HepG2 (cell line): ENCODE measurements at regions not wholly inside any gene's neighbourhood (a gene's known extent, or its start where the extent isn't known, plus 50 kb on each side); places are given as distances from the start of the nearest gene placed in this dataset.

Source experiments
- CTCF ChIP-seq: sonication (generic); formaldehyde crosslinking; IDR thresholded peaks from 2 replicates; pipeline ENCODE4 v1.5.0; 2020; ENCODE audit warnings: mild to moderate bottlenecking, missing genetic modification reagents, moderate library complexity
- KAT7 ChIP-seq: IDR thresholded peaks from 2 replicates; pipeline ENCODE4 v1.6.1; 2018; ENCODE audit warnings: borderline replicate concordance, missing compliant biosample characterization
- MYC ChIP-seq: sonication (generic); formaldehyde crosslinking; IDR thresholded peaks from 2 replicates; pipeline ENCODE4 v1.9.0; 2021; ENCODE audit warnings: missing genetic modification reagents, borderline replicate concordance
- NR2F6 ChIP-seq, 2 experiments: IDR thresholded peaks; 2 replicates each; pipeline ENCODE4 v1.6.1; 2016; ENCODE audit warnings: antibody characterized with exemption in 1 of 2, mild to moderate bottlenecking in 1 of 2
- SIN3A ChIP-seq: IDR thresholded peaks from 2 replicates; pipeline ENCODE4 v1.6.1; 2011; ENCODE audit warnings: low read depth, mild to moderate bottlenecking, control low read depth, low read length, borderline replicate concordance
- ZNF737 ChIP-seq: sonication (generic); formaldehyde crosslinking; IDR thresholded peaks from 2 replicates; pipeline ENCODE4 v1.5.0; 2020; ENCODE audit warnings: missing genetic modification reagents, mild to moderate bottlenecking, borderline replicate concordance

- TF ChIP-seq SIN3A, result no peak
- TF ChIP-seq CTCF (CRISPR knock-in tag), result no peak
- no peak for TF ChIP-seq KAT7 (CRISPR knock-in tag)
- no peak for TF ChIP-seq ZNF737 (CRISPR knock-in tag)
- no peak for TF ChIP-seq NR2F6 (IDR thresholded peaks at IDR 0.05)
- no peak for TF ChIP-seq NR2F6 (CRISPR knock-in tag; IDR thresholded peaks at IDR 0.05)
- TF ChIP-seq MYC (CRISPR knock-in tag), result no peak
Measured at GRCh38 chr10:109205929-109206585, 717.3 kb downstream of the XPNPEP1 start.
